ENCODE measurements at regions not wholly inside any gene's neighbourhood (a gene's known extent, or its start where the extent isn't known, plus 50 kb on each side); places are given as distances from the start of the nearest gene placed in this dataset.
"Not testable (repeated sequence)": the region's sequence is repeated elsewhere in the genome, so short reads cannot be mapped to it uniquely, and the experiment has no call there.

- DNase-seq (ENCODE audit: low spot score), result no peak
Measured at GRCh38 chr5:72760259-72760658, 56.2 kb upstream of the TNPO1 start.

GRCh38 chr5:72752909-72753308 is 63.6 kb upstream of the TNPO1 start:
- no peak for DNase-seq (ENCODE audit: low spot score)

- no peak for DNase-seq (ENCODE audit: low spot score)
Measured at GRCh38 chr5:72749362-72749997, 67.0 kb upstream of the TNPO1 start.

GRCh38 chr5:72747826-72748225 is 68.6 kb upstream of the TNPO1 start:
- DNase-seq (ENCODE audit: low spot score), result no peak

- no peak for DNase-seq (ENCODE audit: low spot score)
Measured at GRCh38 chr5:72746736-72747135, 69.7 kb upstream of the TNPO1 start.

GRCh38 chr5:72744136-72744535 is 72.3 kb upstream of the TNPO1 start:
- DNase-seq (ENCODE audit: low spot score), result no peak

- DNase-seq (ENCODE audit: low spot score), result no peak
Measured at GRCh38 chr5:72741805-72742204, 74.7 kb upstream of the TNPO1 start.

GRCh38 chr5:72733810-72734209 is 82.7 kb upstream of the TNPO1 start:
- DNase-seq (ENCODE audit: low spot score), result no peak

GRCh38 chr5:72723581-72723980 is 92.9 kb upstream of the TNPO1 start:
- no peak for DNase-seq (ENCODE audit: low spot score)

- no peak for DNase-seq (ENCODE audit: low spot score)
Measured at GRCh38 chr5:72722792-72723452, 93.5 kb upstream of the TNPO1 start.

GRCh38 chr5:72721844-72722243 is 94.6 kb upstream of the TNPO1 start:
- DNase-seq (ENCODE audit: low spot score), result no peak

- DNase-seq (ENCODE audit: low spot score), result no peak
Measured at GRCh38 chr5:72720205-72720604, 96.3 kb upstream of the TNPO1 start.

- DNase-seq (ENCODE audit: low spot score), result no peak
Measured at GRCh38 chr5:72711351-72711750, 105.1 kb upstream of the TNPO1 start.

GRCh38 chr5:72709341-72709740 is 107.1 kb upstream of the TNPO1 start:
- no peak for DNase-seq (ENCODE audit: low spot score)

- DNase-seq (ENCODE audit: low spot score), result no peak
Measured at GRCh38 chr5:72705178-72705577, 111.3 kb upstream of the TNPO1 start.

GRCh38 chr5:72703876-72704275 is 112.6 kb upstream of the TNPO1 start:
- DNase-seq (ENCODE audit: low spot score), result no peak

GRCh38 chr5:72702881-72703434 is 113.5 kb upstream of the TNPO1 start:
- DNase-seq (ENCODE audit: low spot score), result no peak

GRCh38 chr5:72702105-72702504 is 114.4 kb upstream of the TNPO1 start:
- not testable (repeated sequence) for DNase-seq (ENCODE audit: low spot score)

- no peak for DNase-seq (ENCODE audit: low spot score)
Measured at GRCh38 chr5:72698481-72698880, 118.0 kb upstream of the TNPO1 start.

GRCh38 chr5:72697622-72698021 is 118.8 kb upstream of the TNPO1 start:
- no peak for DNase-seq (ENCODE audit: low spot score)

GRCh38 chr5:72695659-72696058 is 120.8 kb upstream of the TNPO1 start:
- no peak for DNase-seq (ENCODE audit: low spot score)

- no peak for DNase-seq (ENCODE audit: low spot score)
Measured at GRCh38 chr5:72694856-72695255, 121.6 kb upstream of the TNPO1 start.

GRCh38 chr5:72693546-72694205 is 122.8 kb upstream of the TNPO1 start:
- no peak for DNase-seq (ENCODE audit: low spot score)
